HG02970 (cell line): ENCODE measurements at regions not wholly inside any gene's neighbourhood (a gene's known extent, or its start where the extent isn't known, plus 50 kb on each side); places are given as distances from the start of the nearest gene placed in this dataset.

Experiments used
- ATAC-seq: cut with Tn5 transposase; IDR thresholded peaks from one replicate; pipeline ENCODE4 v1.9.1; 2021; ENCODE audit warnings: mild to moderate bottlenecking, moderate library complexity, moderate number of reproducible peaks; ENCODE audit not compliant: unreplicated experiment, low FRiP score

DNA sequence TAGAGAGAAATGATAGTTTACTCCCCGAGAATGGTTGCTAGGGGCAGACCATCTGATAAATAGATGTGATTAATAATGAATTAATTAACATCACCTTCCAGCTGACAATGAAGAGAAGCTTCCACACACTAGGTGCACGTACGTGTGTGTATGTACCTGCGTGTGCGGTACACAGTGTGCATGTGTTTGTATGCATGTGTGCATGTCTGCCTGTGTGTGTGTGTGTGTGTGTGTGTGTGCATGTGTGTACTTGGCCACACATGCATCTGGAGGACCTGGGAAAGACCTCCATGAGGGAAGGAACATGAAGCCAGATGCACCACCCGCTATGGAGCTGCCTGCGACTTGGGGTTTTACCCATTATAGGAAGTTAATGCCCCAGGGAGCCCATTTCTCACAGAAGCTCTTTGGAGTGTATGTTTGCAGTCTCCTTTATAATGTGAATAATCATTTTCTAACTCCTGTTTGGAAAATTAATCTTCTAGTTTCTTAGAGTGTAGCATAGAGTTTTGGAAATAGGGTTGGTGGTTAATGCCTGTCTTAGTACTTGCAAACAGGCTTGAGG is 229.1 kb downstream of the ENGASE start:
- no peak for ATAC-seq

DNA sequence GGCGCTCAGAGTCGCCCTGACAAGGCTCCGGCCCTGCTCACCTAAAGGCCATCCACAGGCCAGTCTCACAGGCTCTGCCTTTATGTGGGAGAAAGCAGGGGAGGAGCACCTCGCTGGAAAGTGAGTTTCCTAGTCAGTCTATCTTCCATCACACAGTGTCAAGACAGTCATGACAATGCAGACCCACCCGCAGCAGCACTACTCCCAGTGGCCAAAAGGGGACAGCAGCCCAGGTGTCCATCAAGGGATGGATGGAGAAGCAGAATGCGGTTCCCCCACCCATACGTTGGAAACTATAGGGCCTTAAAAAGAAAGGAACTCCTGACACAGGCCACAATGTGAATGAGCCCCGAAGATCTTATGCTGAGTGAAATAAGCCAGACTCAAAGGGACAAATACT is 226.8 kb downstream of the ENGASE start:
- ATAC-seq, result no peak

DNA sequence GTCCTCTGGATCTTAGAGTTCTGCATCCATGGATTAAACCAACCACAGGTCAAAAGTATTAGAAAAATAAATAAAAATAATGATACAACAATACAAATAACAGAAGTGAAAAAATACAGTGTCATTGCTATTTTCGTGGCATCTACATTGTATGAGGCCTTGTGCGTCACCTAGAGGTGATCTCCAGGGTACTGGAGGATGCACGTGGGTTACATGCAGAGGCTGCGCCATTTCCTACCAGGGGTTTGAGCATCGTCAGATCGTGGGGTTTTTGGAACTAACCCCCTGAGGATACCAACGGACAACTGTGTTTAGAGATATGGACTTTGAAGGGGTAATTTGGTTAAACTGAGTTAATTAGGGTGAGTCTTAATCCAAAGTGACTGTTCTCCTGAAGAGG is 224.7 kb downstream of the ENGASE start:
- ATAC-seq, result no peak

DNA sequence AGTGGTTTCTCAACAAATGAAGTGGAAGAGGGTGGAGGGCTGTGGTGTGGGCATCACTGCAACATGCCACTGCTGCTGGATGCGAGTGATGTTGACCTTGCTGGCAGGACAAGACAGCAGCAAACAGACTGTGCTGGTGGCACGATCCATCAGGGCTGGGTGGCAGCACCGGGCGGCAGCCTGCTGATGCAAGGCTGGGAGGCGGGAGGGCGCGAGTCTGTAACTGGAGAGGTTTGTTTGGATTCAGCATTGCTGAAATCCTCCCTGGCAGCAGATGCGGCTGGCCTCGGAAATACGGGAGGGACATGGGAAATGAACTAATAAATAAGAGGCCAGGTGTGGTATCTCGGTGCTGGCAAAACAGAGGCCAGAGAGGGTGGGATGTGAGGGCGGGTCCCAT is 224.2 kb downstream of the ENGASE start:
- no peak for ATAC-seq

DNA sequence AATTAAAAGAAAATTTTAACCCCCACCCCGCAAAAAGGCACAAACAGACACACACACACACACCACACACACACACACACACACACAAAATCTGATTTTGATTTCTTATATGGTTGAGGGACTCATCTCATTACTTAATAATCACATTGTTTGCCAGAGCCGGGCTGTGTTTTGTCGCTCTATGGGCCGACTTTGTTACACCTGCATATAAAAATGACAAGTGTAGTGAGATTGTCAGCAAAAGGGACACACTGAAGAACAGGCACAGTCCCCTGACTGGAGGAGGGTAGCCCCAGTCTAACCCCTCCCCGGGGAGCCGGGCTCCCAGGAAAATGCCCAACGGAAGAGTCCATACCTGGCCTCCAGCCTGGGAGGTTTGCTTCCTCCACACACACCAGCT is 221.6 kb downstream of the ENGASE start:
- ATAC-seq, result no peak

DNA sequence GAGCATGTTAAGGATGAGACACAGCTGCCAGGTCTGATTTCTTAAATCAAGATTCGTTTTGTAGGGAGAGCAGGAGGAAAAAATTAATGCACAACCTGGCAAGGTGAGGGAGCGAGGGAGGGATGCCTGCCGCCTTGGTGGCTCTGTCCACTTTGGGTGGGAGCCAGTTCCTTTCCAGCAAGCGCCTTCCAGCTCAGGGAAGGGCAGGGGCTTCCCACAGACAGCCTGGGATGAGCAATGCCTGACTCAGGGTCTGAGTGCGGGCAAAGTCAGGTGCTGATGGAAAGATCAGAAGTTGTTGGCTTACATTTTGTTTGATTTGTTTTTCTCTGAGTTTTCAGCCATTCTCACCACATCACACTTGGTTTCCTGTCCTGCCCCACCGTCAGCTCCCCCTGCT is 220.7 kb downstream of the ENGASE start:
- ATAC-seq, result no peak

DNA sequence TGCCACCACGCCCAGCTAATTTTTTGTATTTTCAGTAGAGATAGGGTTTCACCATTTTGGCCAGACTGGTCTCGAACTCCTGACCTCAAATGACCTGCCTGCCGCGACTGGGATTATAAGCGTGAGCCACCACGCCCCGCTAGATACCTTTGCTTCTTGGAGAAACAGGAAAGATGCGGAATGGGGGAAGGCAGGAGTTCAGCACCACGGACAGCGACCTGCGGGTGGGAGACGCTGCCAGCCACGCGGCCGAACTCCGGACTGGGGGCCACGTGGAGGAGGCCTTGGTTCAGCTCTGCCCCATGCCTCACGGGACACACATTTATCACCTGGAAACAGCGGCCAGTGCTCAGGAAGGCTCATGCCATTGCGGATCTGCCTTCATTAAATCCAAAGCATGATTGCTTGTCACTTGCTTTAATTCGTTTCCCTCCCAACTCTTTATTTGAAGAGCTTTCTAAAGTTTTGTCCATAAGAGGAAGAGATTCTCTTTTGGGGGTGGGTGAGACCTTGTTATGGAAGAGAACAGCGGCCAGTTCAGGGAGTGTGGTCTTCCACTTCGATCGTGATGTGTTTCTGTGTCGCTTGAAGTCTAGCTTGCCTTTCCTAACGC is 219.9 kb downstream of the ENGASE start:
- ATAC-seq, result no peak

DNA sequence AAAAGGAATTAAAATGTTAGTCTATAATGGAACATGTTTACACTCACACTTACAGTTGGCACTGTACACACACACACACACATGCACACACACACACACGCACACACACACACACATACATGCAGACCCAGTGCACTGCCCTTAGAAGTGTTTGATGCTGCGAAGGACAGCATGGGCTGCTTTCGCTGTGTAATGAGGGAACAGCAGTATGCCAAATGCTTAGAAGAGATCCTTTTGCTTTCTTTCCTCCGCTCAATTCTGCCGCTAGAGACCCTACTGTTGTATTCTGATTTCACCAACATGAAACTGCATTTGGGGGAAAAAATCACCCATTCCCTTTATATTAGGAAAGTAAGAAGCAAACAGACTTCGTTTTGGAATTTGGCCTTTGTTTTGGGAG is 217.9 kb downstream of the ENGASE start:
- ATAC-seq, result no peak

DNA sequence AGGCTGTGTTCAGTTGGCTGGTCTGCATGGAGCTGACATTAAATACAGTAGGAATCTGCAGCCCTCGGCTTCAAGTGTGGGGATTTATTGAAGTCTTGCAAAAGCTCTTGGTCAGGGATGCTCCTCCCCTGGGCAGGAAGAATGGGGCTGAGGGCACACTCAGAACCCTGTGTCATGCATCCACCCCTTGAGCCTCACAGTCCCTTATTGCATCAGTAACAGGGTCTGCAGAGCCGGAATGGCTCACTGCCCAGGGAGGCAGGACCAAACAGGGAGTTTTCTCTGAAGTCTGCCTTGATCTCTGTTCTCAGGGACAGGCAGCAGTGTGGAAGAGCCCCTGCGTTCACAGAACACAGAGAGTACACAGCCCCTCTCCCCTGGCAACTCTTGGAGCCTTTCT is 216.8 kb downstream of the ENGASE start:
- no peak for ATAC-seq

DNA sequence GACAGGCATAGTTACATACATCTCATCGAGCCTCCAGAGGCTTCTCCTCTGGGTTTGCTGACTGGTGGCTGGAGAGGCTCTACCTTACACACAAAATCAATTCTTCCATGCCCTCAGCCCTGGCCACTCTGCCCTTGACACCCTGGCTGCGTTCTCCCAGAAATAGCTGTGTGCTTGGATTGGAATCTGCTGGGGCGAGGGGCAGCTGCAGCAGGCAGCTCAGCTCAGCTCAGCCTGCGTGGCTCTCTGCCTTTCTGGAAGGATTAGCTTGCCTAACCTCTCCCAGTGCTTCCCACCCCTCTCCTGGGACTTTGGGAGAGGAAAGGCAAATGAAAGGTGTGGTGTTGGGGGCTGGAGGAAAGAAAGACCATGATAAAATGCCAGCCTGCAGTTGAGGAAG is 216.1 kb downstream of the ENGASE start:
- no peak for ATAC-seq

DNA sequence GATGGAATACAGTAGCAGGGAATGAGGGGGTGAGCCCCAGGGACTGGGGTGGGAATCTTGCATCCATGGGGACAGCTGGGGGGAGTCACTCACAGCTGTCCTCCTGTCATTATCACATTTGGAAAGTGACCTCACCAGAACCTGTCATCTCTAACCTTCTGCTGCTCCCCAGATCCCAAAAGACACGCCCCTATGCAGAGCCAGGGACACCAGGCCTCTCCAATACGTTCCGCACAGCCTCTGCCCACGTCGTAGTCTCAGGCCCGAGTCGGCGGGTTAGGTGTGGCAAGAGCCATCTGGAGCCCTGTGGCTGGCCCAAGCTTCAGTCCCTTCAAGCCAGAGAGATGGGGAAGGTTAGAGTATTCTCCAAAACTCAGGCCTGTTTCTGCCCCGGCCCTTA is 214.3 kb downstream of the ENGASE start:
- ATAC-seq, result no peak

DNA sequence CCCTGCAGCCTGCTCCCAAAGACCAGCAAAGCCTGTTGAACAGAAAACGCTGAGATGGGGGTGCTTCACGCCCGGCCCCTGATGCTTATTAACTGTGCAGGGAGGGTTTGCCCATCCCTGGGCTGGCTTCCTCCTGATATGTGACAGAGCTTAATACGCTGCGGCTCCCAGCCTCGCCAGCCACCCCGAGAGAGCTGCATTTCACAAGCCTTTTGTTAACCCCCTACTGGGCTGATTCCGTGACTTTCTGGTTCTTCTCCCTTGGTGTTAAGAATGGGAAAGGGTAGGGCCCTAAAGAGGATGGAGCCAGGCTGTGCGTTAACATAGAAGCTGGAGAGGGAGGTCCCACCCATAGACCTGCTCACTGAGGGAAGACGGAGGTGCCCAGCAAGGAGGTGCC is 211.8 kb downstream of the ENGASE start:
- ATAC-seq, result no peak

DNA sequence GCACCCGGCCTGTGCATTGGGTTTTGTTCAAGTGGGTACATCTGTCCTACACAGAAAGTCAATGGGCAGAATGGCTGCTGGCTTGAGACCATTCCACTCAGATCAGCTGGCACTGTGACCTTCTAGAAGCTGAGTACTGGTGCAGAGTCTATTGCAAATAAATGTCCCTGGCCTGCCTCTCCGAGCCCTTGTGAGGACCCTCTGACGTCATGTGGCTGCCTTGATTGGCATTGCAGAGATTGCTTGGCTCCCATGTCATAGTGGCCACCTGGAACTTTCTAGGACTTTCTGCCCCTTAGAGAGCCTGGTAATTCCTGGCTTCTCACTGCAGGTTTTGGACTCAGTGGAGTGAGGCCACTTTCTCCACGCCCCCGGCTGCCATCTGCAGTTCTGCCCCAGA is 211.3 kb downstream of the ENGASE start:
- ATAC-seq, result no peak

DNA sequence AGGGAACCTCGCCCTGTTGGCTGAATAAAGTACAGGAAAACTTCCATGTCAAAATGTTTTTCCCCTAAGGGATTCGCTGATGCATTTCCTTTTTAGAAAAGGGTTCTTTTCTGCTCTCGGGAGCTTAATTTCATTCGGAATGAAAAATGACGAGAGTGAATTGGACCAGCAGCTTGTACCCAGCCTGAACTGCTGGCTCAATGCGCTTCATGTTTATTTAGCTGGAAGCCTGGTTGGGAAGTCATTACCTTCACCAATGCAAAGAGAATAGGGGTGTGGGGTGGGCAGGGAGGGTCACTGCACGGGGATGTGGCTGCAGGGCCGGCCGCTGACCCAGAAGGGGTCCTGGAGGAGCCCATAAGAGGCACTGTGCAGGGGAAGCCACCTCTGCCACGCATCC is 207.7 kb downstream of the ENGASE start:
- ATAC-seq, result no peak

DNA sequence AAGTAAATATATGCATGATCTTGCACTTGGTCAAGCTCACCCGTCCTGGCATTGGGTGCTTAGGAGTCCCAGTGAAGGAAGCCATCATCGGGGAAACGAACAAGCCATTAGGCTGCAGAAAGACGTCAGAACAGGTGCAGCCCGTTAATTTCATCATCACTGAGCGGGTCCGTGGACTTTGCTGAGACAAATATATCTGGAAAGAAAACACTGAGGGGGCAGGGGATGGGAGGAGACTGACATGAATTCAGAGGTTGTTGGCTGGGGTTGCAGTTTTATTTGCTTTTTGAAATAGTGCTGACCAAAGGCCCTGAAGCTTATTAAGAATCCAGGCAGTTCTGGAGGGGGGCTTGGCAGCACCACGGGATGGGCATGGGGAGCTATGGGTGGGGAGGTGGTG is 207.2 kb downstream of the ENGASE start:
- no peak for ATAC-seq

DNA sequence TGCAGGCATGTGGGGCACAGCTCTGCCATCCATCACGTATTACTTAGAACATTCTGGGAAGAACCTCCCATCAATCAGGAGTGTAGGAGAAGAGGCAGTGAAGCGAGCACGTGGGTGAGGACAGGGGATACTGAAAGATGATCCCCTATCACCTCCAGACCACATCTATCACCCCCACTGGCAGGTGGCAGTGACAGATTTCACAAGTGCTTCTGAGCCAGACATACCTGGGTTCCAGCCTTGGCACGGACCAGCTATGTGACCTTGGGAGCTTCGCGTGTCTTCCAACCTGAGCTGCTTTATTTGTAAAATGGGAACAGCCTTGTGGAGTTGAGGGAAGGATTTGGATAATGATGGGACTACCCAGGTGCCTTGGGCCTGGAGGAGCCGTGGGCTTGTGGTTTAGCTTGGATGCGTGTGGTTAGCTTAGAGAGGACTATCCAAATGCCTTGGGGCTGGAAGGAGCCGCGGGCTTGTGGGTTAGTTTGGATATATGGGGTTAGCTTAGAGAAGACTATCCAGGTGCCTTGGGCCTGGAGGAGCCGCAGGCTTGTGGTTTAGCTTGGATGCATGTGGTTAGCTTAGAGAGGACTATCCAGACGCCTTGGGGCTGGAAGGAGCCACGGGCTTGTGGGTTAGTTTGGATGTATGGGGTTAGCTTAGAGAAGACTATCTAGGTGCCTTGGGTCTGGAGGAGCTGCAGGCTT is 206.4 kb downstream of the ENGASE start:
- ATAC-seq, result no peak

DNA sequence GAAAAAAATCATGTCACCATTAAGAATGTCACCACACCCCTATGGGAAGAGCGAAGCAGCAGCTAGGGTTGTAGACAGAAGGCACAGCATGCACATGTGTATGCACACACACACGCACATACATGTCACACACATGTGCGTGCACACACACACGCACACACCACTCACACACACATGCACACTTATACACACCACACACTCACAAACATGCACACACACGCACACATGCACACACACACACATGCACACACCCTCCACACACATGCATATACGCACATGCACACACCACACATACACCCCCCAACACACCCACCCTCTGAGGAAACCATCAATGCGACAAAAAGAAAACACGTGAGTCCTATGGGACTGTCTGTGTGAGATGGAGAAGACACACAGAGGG is 205.4 kb downstream of the ENGASE start:
- ATAC-seq, result no peak

DNA sequence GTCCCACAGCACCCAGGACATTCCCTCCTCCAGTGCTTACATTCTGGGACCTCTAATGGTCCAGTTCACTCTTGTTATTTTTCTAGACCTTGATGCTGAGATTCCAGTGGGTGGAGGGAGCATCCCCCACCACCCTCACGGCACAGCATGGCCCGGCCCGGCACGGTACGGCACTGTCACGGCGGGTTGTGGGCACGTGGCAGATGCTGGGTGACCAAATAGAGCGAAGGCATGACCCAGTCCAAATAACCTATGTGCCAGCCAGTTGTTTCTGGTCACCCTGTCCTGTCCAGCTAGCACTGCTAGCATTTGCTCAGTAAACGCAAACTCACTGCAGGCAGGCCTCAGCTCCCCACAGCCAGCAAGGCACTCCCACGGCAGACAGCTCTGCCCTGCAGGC is 204.7 kb downstream of the ENGASE start:
- ATAC-seq, result no peak

DNA sequence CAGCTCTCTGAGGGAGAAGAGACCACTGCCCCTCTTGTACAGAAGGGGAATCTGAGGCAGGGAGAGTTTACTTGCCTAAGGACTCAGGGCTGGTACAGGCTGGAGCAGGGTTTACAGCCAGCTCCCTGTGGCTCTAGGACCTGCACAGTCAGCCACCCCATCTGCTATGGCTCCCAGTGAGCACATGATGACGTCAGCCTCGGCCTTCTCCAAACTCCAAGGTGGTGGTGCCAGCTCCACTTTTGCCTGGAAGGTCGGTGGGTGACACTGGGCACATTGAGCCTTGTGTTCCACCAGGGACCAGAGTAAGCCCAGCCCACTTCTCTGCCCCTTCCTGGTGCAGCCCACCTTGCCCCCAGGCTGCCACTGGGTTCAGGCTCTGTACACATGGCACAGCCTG is 202.2 kb downstream of the ENGASE start:
- ATAC-seq, result no peak

DNA sequence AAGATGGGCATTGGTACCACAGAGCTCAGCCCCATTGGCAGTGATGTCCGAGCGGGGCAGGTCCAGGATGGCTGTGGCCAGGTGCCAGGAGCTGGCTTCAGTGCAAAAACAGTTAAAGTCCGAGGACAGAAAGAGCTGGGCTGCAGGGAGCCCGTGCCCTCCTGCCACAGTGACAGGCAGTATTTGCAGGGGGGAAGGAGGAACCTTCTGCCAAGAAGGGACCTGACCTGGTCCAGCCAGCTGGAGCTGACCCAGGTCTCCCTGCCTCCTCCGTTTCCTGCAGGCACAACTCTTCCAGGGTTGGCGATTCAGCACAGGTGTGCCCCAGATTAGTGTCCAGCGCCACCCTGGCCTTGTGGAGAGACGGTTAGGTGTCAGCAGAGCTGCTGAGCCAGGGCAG is 199.0 kb downstream of the ENGASE start:
- no peak for ATAC-seq

DNA sequence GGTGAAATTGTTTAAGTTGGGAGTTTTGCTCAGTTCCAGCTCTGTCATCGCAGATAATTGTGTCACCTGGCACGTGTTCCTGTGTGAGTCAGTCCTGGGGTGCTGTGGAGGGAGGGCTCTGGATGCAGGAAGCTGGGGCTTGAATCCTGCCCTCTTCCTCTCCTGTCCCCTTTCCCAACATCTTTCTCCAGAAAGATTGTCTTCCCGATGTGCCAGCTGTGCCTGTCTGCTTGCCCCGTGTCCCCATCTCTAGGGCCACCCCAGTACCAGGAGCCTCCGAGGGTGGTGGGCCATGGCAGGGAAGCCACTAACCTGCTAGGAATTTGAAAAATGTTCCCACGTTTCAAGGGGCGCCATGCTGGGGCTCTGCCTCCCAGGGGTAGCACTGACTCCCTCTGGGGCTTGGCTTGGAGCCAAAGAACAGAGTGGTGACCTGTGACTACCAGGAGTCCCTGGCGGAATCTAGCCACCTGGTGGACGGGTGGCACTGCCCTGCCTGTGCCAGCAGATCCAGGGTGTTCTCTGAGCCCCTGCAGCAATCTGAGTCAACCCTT is 198.1 kb downstream of the ENGASE start:
- ATAC-seq, result no peak

DNA sequence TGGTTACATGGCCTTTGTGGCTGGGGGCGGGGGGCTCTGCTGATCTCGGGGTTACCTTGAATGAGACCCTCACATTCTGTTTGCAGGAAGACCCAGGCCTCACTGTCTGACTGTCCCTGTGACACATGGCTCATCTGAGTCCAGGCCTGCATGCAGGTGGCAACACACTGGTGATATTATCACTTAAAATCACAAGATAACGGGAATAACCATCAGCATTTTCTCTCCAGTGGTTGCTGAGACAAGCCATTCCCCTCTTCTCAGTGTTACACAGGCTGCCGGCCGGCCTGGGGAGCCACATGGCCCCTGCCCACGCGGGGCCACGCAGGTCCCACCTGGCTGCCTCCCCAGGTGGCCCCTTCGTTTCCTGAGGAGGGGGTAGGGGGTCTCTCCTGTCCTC is 197.6 kb downstream of the ENGASE start:
- ATAC-seq, result no peak
